GM12878 (cell line): ENCODE measurements at regions not wholly inside any gene's neighbourhood (a gene's known extent, or its start where the extent isn't known, plus 50 kb on each side); places are given as distances from the start of the nearest gene placed in this dataset.

ENCODE experiments used
- ATAC-seq: fragments of 200-7000 bp; cut with Tn5 transposase; 3 replicates; pipeline ENCODE4 v1.9.1; 2020; ENCODE audit warnings: mild to moderate bottlenecking, moderate library complexity
- BruUV-seq: library from RNA; stranded (reverse); fragments of 400-500 nt; replicated peaks from 2 replicates; lab custom pipeline; 2021; lab: Mats Ljungman, UMichigan
- CTCF ChIA-PET: fragments of 300-600 bp; sonication (Branson Sonifier 250); formaldehyde crosslinking; extraction: SDS; loops from one replicate; lab custom pipeline; 2021; ENCODE audit warnings: inconsistent platforms; lab: Yijun Ruan, JAX
- POLR2A ChIA-PET: fragments of 350-600 bp; formaldehyde crosslinking; extraction: SDS; loops from one replicate; lab custom pipeline; 2021; ENCODE audit warnings: inconsistent platforms; lab: Charles Lee
- RAD21 ChIA-PET: fragments of 300-600 bp; sonication (Branson Sonifier 250); formaldehyde crosslinking; loops from one replicate; lab custom pipeline; 2023; ENCODE audit warnings: antibody characterized with exemption; ENCODE audit not compliant: unreplicated experiment; lab: Charles Lee
- SMC1A ChIA-PET: fragments of 300-600 bp; sonication (Branson Sonifier 250); formaldehyde crosslinking; loops from one replicate; lab custom pipeline; 2023; ENCODE audit not compliant: unreplicated experiment, uncharacterized antibody; lab: Charles Lee
- DNase-seq: peaks from one replicate; pipeline ENCODE4 v3.0.0-alpha.2; 2011; ENCODE audit warnings: low read depth, low spot score
- FAIRE-seq: peaks from 3 replicates; lab custom pipeline; 2011; peaks lifted over from hg19 to GRCh38; lab: Jason Lieb, UNC
- H2AFZ ChIP-seq: 2 replicates; pipeline ENCODE4 v1.6.0; 2011; ENCODE audit warnings: low read depth, low read length, control low read depth; ENCODE audit not compliant: control insufficient read depth
- H3K27ac ChIP-seq: 2 replicates; pipeline ENCODE4 v1.5.1; 2011; ENCODE audit warnings: control low read depth; ENCODE audit not compliant: control insufficient read depth, insufficient read depth
- H3K27me3 ChIP-seq, 2 experiments: replicated peaks in 1 of 2; 2 replicates each; pipeline versions ENCODE4 v1.6.0 to v1.6.1; 2011; ENCODE audit warnings: low read length in 1 of 2; ENCODE audit not compliant: control insufficient read depth in 2 of 2, insufficient read depth in 2 of 2
- H3K36me3 ChIP-seq, 2 experiments: 2 replicates each; pipeline ENCODE4 v1.5.1; 2011; ENCODE audit warnings: low read length in 1 of 2; ENCODE audit not compliant: control insufficient read depth in 2 of 2, insufficient read depth in 2 of 2
- H3K4me1 ChIP-seq: 2 replicates; pipeline ENCODE4 v1.6.1; 2011; ENCODE audit warnings: mild to moderate bottlenecking, low read length, moderate library complexity, mixed read lengths; ENCODE audit not compliant: control insufficient read depth, insufficient read depth
- H3K4me2 ChIP-seq: 2 replicates; pipeline ENCODE4 v1.6.0; 2011; ENCODE audit warnings: control low read depth; ENCODE audit not compliant: control insufficient read depth, insufficient read depth
- H3K4me3 ChIP-seq: fragments of 200-600 bp; sonication (generic); 2 replicates; pipeline ENCODE4 v1.5.1; 2016
- H3K79me2 ChIP-seq: 2 replicates; pipeline ENCODE4 v1.6.0; 2011; ENCODE audit warnings: low read length; ENCODE audit not compliant: control insufficient read depth, insufficient read depth
- H3K9ac ChIP-seq: 2 replicates; pipeline ENCODE4 v1.8.0; 2011; ENCODE audit warnings: low read length, control low read depth, mixed read lengths; ENCODE audit not compliant: control insufficient read depth, insufficient read depth
- H3K9me3 ChIP-seq: replicated peaks from 3 replicates; pipeline ENCODE4 v1.5.1; 2011; ENCODE audit warnings: mild to moderate bottlenecking, low read length; ENCODE audit not compliant: control insufficient read depth, insufficient read depth
- H4K20me1 ChIP-seq: 2 replicates; pipeline ENCODE4 v1.6.0; 2011; ENCODE audit not compliant: control insufficient read depth, insufficient read depth
- CBX5 ChIP-seq: sonication (generic); IDR thresholded peaks from 2 replicates; pipeline ENCODE4 v1.6.1; 2016; ENCODE audit warnings: low read depth, moderate library complexity, mild to moderate bottlenecking, inconsistent platforms
- CHD2 ChIP-seq: IDR thresholded peaks from 2 replicates; pipeline ENCODE4 v1.6.1; 2011; ENCODE audit warnings: low read depth, low read length, improper control_type of control experiment, borderline replicate concordance
- HDAC2 ChIP-seq: fragments of 200-600 bp; sonication (generic); IDR thresholded peaks from 2 replicates; pipeline ENCODE4 v1.6.1; 2017
- NRF1 ChIP-seq: conservative IDR thresholded peaks from 2 replicates; pipeline ENCODE4 v1.6.1; 2011; ENCODE audit warnings: mild to moderate bottlenecking, low read depth, low read length, improper control_type of control experiment
- PBX3 ChIP-seq: IDR thresholded peaks from 2 replicates; pipeline ENCODE4 v1.6.1; 2011; ENCODE audit warnings: mild to moderate bottlenecking, low read depth, low read length, moderate library complexity; ENCODE audit not compliant: insufficient replicate concordance
- REST ChIP-seq: IDR thresholded peaks from 2 replicates; pipeline ENCODE4 v1.6.1; 2012; ENCODE audit warnings: mild to moderate bottlenecking, low read depth, low read length
- WGBS: methylation state at CpG from one replicate; pipeline ENCODE4 v1.1.6; 2016; ENCODE audit warnings: low lambda C conversion rate; ENCODE audit not compliant: insufficient replicate concordance, insufficient coverage; ENCODE audit errors: missing lambda C conversion rate; 5-methylcytosine and 5-hydroxymethylcytosine counted together
- in situ Hi-C: fragments of 300-500 bp; cut with MboI; formaldehyde crosslinking; loops from 9 replicates; pipeline ENCODE4 v1.14.3; 2018; ENCODE audit warnings: mixed read lengths
- intact Hi-C: fragments of 100-400 bp; cut with micrococcal nuclease; formaldehyde crosslinking; loops from one replicate; pipeline ENCODE4 v1.14.2; 2022; ENCODE audit not compliant: unreplicated experiment

DNA sequence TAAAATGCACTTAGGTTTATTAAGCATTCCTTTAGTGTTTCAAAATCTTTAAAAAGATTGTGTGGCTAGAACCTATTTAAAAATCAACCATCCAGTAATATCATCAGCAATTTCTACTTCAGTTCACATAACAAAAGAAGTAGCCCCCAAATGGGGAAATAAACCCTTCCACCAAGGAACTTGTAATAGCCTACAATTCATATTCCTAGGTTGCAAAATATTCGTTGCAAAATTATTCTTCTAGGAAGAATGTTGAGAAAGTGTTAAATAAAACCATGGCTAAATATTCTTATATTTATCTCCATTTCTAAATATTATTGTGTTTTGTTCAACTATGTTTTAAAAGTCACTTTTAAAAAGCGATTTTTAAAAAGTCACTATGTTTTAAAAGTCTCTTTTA, 177.9 kb upstream of the PRLR start:
- in situ Hi-C loops = no loop called here
- CTCF ChIA-PET = no interaction called here

More for the DNA sequence above, 177.9 kb upstream of the PRLR start:
- H4K20me1 ChIP-seq = no peaks in the 10 kb centered on the region
- H2AFZ ChIP-seq = no peak overlapping the region
- no peaks in the 10 kb centered on the region for H3K79me2 ChIP-seq
- no peak overlapping the region for H3K4me2 ChIP-seq
- no peaks in the 10 kb centered on the region for H3K36me3 ChIP-seq
- FAIRE-seq = no peak
- POLR2A ChIA-PET = no interaction called here
- TF ChIP-seq CHD2 (no peak), PBX3 (no peak), REST (no peak), NRF1 (no peak), HDAC2 (no peak), CBX5 (no peak)
- intact Hi-C loops = no loop called here
- SMC1A ChIA-PET = interaction anchor here (0.8 kb wide), 1 partner anchor 124 kb away, joined by 3 read pairs; no protein-coding TSS in a partner anchor
- 0% methylated on average over 2 of the region's 2 CpGs for WGBS
- no TSS peak for BruUV-seq
- no peaks in the 10 kb centered on the region for H3K4me1 ChIP-seq
- H3K4me3 ChIP-seq = no peak overlapping the region
- RAD21 ChIA-PET = no interaction called here
- ATAC-seq = no peak
- H3K27ac ChIP-seq = no peak overlapping the region
- no peak overlapping the region for H3K9ac ChIP-seq
- H3K9me3 ChIP-seq = no peaks in the 10 kb centered on the region; the same call in 2 of the 3 replicates
- no peak for DNase-seq
- H3K27me3 ChIP-seq = no peaks in the 10 kb centered on the region
